Prostate gland (tissue), 2 donors: ENCODE measurements at regions not wholly inside any gene's neighbourhood (a gene's known extent, or its start where the extent isn't known, plus 50 kb on each side); places are given as distances from the start of the nearest gene placed in this dataset.

ENCODE experiments used
- DNase-seq: peaks from one replicate; pipeline ENCODE4 v3.0.0-alpha.2; 2019; ENCODE audit warnings: low spot score
- H3K27ac ChIP-seq, 2 donors: fragments of 200-600 bp; sonication (generic); 2 replicates each; pipeline ENCODE4 v1.5.1; 2017 to 2019
- H3K27me3 ChIP-seq: fragments of 200-600 bp; sonication (generic); replicated peaks from 2 replicates; pipeline ENCODE4 v1.5.1; 2019; ENCODE audit not compliant: insufficient read depth
- H3K36me3 ChIP-seq, 2 donors: fragments of 200-600 bp; sonication (generic); 1 replicate in 1 of 2; 2 replicates in 1 of 2; pipeline versions ENCODE4 v1.5.1 to v1.8.1; 2017 to 2019
- H3K4me1 ChIP-seq: fragments of 200-600 bp; sonication (generic); replicated peaks from 2 replicates; pipeline ENCODE4 v1.5.1; 2019
- H3K4me3 ChIP-seq, 2 donors: fragments of 200-600 bp; sonication (generic); 2 replicates each; pipeline ENCODE4 v1.5.1; 2017 to 2019
- H3K9me3 ChIP-seq: fragments of 200-600 bp; sonication (generic); 2 replicates; pipeline ENCODE4 v1.5.1; 2017
- CTCF ChIP-seq, 4 experiments: fragments of 200-600 bp in 2 of 4; fragments of 450-650 bp in 2 of 4; sonication (generic) in 2 of 4; IDR thresholded peaks; 1 replicate in 3 of 4; 2 replicates in 1 of 4; pipeline ENCODE4 v1.5.1; 2016 to 2019; ENCODE audit warnings: antibody characterized with exemption in 4 of 4, mild to moderate bottlenecking in 2 of 4, moderate library complexity in 2 of 4
- POLR2A ChIP-seq: fragments of 450-650 bp; IDR thresholded peaks from one replicate; pipeline ENCODE4 v1.6.1; 2016; ENCODE audit warnings: antibody characterized with exemption, mild to moderate bottlenecking
- POLR2AphosphoS5 ChIP-seq: sonication (generic); formaldehyde crosslinking; IDR thresholded peaks from one replicate; pipeline ENCODE4 v1.6.1; 2017; ENCODE audit warnings: antibody characterized with exemption
- WGBS: methylation state at CpG from one replicate; pipeline ENCODE4 v1.1.5; 2018; 5-methylcytosine and 5-hydroxymethylcytosine counted together
- intact Hi-C: fragments of 100-400 bp; cut with DNase I; formaldehyde crosslinking; loops from one replicate; pipeline ENCODE4 v1.14.2; 2022

GRCh38 chr18:75588412-75588811 is 160.9 kb upstream of the SMIM21 start:
- H3K27me3 ChIP-seq, result no peaks in the 10 kb centered on the region
- no peak for DNase-seq
- no peak for TF ChIP-seq POLR2AphosphoS5
- TF ChIP-seq POLR2A, result no peak
- TF ChIP-seq CTCF (IDR thresholded peaks at IDR 0.05), result no peak
- no peaks in the 10 kb centered on the region for H3K36me3 ChIP-seq
- H3K27ac ChIP-seq, result no peak overlapping the region
- WGBS, result 95% methylated on average over 16 of the region's 16 CpGs
- H3K9me3 ChIP-seq, result no peaks in the 10 kb centered on the region
- no peaks in the 10 kb centered on the region for H3K4me1 ChIP-seq
- no peak overlapping the region for H3K4me3 ChIP-seq
- intact Hi-C loops, result no loop called here

GRCh38 chr18:75587131-75587530 is 159.6 kb upstream of the SMIM21 start:
- H3K9me3 ChIP-seq, result no peaks in the 10 kb centered on the region
- intact Hi-C loops, result no loop called here

GRCh38 chr18:75586130-75586889 is 158.8 kb upstream of the SMIM21 start:
- no peaks in the 10 kb centered on the region for H3K36me3 ChIP-seq
- no peaks in the 10 kb centered on the region for H3K4me1 ChIP-seq
- H3K27ac ChIP-seq, result no peak overlapping the region
- no peak for DNase-seq
- WGBS, result 83% methylated on average over 9 of the region's 9 CpGs
- no peak overlapping the region for H3K4me3 ChIP-seq
- H3K27me3 ChIP-seq, result no peaks in the 10 kb centered on the region
- no peaks in the 10 kb centered on the region for H3K9me3 ChIP-seq
- intact Hi-C loops, result no loop called here
- TF ChIP-seq POLR2AphosphoS5 (no peak), POLR2A (no peak), CTCF (IDR thresholded peaks at IDR 0.05) (no peak)

More at GRCh38 chr18:75587131-75587530, 159.6 kb upstream of the SMIM21 start:
- Histone ChIP-seq H3K4me1 (no peaks in the 10 kb centered on the region), H3K27ac (no peak overlapping the region), H3K36me3 (no peaks in the 10 kb centered on the region), H3K4me3 (no peak overlapping the region), H3K27me3 (no peaks in the 10 kb centered on the region)
- no peak for DNase-seq
- TF ChIP-seq POLR2AphosphoS5 (no peak), CTCF (IDR thresholded peaks at IDR 0.05) (no peak), POLR2A (no peak)
- WGBS, result 68% methylated on average over 6 of the region's 6 CpGs

GRCh38 chr18:75582940-75583339 is 155.4 kb upstream of the SMIM21 start:
- 94% methylated on average over 6 of the region's 6 CpGs for WGBS
- no peaks in the 10 kb centered on the region for H3K9me3 ChIP-seq
- DNase-seq, result no peak
- no peak for TF ChIP-seq CTCF (IDR thresholded peaks at IDR 0.05)
- TF ChIP-seq POLR2A, result no peak
- no peak for TF ChIP-seq POLR2AphosphoS5
- no peaks in the 10 kb centered on the region for H3K4me1 ChIP-seq
- no peaks in the 10 kb centered on the region for H3K27me3 ChIP-seq
- no peaks in the 10 kb centered on the region for H3K36me3 ChIP-seq
- no peak overlapping the region for H3K4me3 ChIP-seq
- H3K27ac ChIP-seq, result no peak overlapping the region
- intact Hi-C loops, result no loop called here

GRCh38 chr18:75582406-75582821 is 154.9 kb upstream of the SMIM21 start:
- no peaks in the 10 kb centered on the region for H3K36me3 ChIP-seq
- TF ChIP-seq POLR2AphosphoS5 (no peak), CTCF (IDR thresholded peaks at IDR 0.05) (no peak), POLR2A (no peak)
- no peak overlapping the region for H3K27ac ChIP-seq
- no peaks in the 10 kb centered on the region for H3K27me3 ChIP-seq
- no peaks in the 10 kb centered on the region for H3K4me1 ChIP-seq
- no peaks in the 10 kb centered on the region for H3K9me3 ChIP-seq
- H3K4me3 ChIP-seq, result no peak overlapping the region
- intact Hi-C loops, result no loop called here
- 90% methylated on average over 3 of the region's 3 CpGs for WGBS
- DNase-seq, result no peak
